ENCODE measurements at regions not wholly inside any gene's neighbourhood (a gene's known extent, or its start where the extent isn't known, plus 50 kb on each side); places are given as distances from the start of the nearest gene placed in this dataset.

DNA sequence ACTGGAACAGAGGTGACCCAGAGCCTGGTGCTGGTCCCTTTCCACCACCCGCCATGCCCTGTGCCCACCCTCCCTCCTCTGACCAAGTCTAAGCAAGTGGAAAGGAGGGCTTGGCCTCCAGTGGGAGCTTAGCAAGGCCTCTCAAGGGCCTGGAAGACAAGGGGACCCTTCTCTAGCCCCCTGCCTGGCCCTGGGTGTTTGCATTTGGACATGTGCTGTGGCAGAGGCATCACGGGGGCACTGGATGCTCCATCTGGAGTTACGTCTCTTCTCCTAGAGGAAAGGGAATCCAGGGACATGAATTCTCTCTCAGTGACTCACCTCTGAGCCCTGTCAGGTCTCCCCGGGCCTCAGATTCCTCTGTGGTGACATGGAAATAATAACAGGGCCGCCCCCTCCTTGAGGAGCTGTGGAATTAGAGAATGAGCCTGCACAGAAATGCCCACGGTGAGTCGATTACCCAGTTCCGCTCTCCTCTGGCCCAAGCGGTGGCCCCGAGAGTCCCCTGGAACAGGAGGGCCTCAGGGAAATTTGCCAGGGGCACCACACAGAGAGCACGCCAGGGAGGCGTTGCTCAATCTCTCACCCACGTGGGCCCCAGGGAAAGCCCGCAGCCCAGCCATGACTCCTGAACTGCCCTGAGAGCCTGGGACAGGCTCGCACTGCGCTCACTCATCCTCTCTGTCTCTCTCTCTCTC lies 189.6 kb downstream of the BCOR start:
- TF ChIP-seq EP300 (IDR thresholded peaks at IDR 0.05; ENCODE audit: borderline replicate concordance) = peak; percentile 60; the same call in 1 of the 2 replicates
- no peak for TF ChIP-seq YY1 (IDR thresholded peaks at IDR 0.05; ENCODE audit: low read depth)
- peak; percentile 74 for TF ChIP-seq NFIC (IDR thresholded peaks at IDR 0.05)
- peak; percentile 95 for TF ChIP-seq CEBPB (IDR thresholded peaks at IDR 0.05)
- TF ChIP-seq ZBTB7A (IDR thresholded peaks at IDR 0.05; ENCODE audit: low read depth) = no peak
- TF ChIP-seq EGR1 (IDR thresholded peaks at IDR 0.05) = no peak
- TF ChIP-seq TEAD4 (IDR thresholded peaks at IDR 0.05) = peak; percentile 82
- TF ChIP-seq RAD21 (IDR thresholded peaks at IDR 0.05; ENCODE audit: low read depth) = 0 out of 2 replicates have a peak, but pooled peaks have one; percentile 12
- TF ChIP-seq TAF1 (IDR thresholded peaks at IDR 0.05; ENCODE audit: low read depth) = no peak
- no peak for TF ChIP-seq CREB1 (IDR thresholded peaks at IDR 0.05; ENCODE audit: low read depth)
- TF ChIP-seq, protein P1, sequence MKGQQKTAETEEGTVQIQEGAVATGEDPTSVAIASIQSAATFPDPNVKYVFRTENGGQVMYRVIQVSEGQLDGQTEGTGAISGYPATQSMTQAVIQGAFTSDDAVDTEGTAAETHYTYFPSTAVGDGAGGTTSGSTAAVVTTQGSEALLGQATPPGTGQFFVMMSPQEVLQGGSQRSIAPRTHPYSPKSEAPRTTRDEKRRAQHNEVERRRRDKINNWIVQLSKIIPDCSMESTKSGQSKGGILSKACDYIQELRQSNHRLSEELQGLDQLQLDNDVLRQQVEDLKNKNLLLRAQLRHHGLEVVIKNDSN (IDR thresholded peaks at IDR 0.05) = peak; percentile 78
- TF ChIP-seq, protein P2, sequence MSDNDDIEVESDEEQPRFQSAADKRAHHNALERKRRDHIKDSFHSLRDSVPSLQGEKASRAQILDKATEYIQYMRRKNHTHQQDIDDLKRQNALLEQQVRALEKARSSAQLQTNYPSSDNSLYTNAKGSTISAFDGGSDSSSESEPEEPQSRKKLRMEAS (IDR thresholded peaks at IDR 0.05) = peak; percentile 46; the same call in 1 of the 2 replicates
- peak; percentile 69 for TF ChIP-seq TCF12 (IDR thresholded peaks at IDR 0.05; ENCODE audit: low read depth)
- no peak for TF ChIP-seq FOXM1 (IDR thresholded peaks at IDR 0.05; ENCODE audit: borderline replicate concordance, low read depth)
- TF ChIP-seq, protein P3, sequence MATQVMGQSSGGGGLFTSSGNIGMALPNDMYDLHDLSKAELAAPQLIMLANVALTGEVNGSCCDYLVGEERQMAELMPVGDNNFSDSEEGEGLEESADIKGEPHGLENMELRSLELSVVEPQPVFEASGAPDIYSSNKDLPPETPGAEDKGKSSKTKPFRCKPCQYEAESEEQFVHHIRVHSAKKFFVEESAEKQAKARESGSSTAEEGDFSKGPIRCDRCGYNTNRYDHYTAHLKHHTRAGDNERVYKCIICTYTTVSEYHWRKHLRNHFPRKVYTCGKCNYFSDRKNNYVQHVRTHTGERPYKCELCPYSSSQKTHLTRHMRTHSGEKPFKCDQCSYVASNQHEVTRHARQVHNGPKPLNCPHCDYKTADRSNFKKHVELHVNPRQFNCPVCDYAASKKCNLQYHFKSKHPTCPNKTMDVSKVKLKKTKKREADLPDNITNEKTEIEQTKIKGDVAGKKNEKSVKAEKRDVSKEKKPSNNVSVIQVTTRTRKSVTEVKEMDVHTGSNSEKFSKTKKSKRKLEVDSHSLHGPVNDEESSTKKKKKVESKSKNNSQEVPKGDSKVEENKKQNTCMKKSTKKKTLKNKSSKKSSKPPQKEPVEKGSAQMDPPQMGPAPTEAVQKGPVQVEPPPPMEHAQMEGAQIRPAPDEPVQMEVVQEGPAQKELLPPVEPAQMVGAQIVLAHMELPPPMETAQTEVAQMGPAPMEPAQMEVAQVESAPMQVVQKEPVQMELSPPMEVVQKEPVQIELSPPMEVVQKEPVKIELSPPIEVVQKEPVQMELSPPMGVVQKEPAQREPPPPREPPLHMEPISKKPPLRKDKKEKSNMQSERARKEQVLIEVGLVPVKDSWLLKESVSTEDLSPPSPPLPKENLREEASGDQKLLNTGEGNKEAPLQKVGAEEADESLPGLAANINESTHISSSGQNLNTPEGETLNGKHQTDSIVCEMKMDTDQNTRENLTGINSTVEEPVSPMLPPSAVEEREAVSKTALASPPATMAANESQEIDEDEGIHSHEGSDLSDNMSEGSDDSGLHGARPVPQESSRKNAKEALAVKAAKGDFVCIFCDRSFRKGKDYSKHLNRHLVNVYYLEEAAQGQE (IDR thresholded peaks at IDR 0.05; ENCODE audit: low read depth) = no peak

DNA sequence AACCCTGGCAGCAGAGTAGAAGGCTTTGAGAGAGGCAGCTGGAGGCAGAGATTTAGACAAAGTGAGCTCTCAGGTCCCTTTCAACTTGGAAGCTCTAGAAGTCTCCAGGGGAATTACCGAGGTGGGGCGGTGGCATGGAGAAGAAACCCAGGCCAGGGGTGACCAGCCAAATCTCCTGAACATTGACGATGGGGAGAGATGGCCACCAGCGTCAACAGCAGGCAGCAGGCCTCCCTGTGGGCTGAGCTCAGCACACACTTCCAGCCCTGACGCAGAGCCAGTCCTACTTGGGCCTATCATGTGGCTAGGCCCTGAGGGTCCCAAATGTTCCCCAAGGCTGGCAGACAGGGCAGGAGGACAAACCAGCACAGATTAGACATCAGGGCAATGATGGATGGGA lies 187.8 kb downstream of the BCOR start:
- TF ChIP-seq TCF12 (IDR thresholded peaks at IDR 0.05; ENCODE audit: low read depth) = no peak
- TF ChIP-seq YY1 (IDR thresholded peaks at IDR 0.05; ENCODE audit: low read depth) = no peak
- TF ChIP-seq ZBTB7A (IDR thresholded peaks at IDR 0.05; ENCODE audit: low read depth) = no peak
- no peak for TF ChIP-seq EGR1 (IDR thresholded peaks at IDR 0.05)
- no peak for TF ChIP-seq RAD21 (IDR thresholded peaks at IDR 0.05; ENCODE audit: low read depth)
- no peak for TF ChIP-seq EP300 (IDR thresholded peaks at IDR 0.05; ENCODE audit: borderline replicate concordance)
- TF ChIP-seq FOXM1 (IDR thresholded peaks at IDR 0.05; ENCODE audit: borderline replicate concordance, low read depth) = no peak
- TF ChIP-seq, protein P3 (IDR thresholded peaks at IDR 0.05; ENCODE audit: low read depth) = no peak
- no peak for TF ChIP-seq CREB1 (IDR thresholded peaks at IDR 0.05; ENCODE audit: low read depth)
- no peak for TF ChIP-seq CEBPB (IDR thresholded peaks at IDR 0.05)
- TF ChIP-seq TAF1 (IDR thresholded peaks at IDR 0.05; ENCODE audit: low read depth) = no peak
- TF ChIP-seq, protein P1 (IDR thresholded peaks at IDR 0.05) = no peak
- TF ChIP-seq, protein P2 (IDR thresholded peaks at IDR 0.05) = no peak
- no peak for TF ChIP-seq NFIC (IDR thresholded peaks at IDR 0.05)
- no peak for TF ChIP-seq TEAD4 (IDR thresholded peaks at IDR 0.05)

DNA sequence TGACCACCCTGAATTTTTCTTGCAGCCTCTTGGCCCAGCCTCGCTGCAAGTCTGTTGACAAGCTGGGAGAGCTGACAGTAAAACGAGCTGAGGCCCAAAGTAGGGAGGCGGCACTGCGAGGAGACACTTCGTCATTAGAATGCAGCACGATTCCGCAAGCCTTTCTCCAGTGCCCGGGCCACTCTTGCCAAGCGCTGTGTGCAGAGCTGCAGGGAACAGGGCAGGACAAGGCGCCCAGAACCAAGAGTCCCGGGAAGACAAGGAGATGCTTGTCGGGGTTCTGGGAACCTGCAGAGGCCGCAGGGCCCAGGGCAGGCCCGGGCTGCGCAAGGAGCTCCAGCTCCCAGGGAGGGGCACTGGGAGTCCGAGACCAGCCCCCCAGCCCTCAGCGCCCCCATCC lies 187.1 kb downstream of the BCOR start:
- no peak for TF ChIP-seq TAF1 (IDR thresholded peaks at IDR 0.05; ENCODE audit: low read depth)
- no peak for TF ChIP-seq ZBTB7A (IDR thresholded peaks at IDR 0.05; ENCODE audit: low read depth)
- TF ChIP-seq TEAD4 (IDR thresholded peaks at IDR 0.05) = no peak
- no peak for TF ChIP-seq CEBPB (IDR thresholded peaks at IDR 0.05)
- TF ChIP-seq CREB1 (IDR thresholded peaks at IDR 0.05; ENCODE audit: low read depth) = no peak
- no peak for TF ChIP-seq TCF12 (IDR thresholded peaks at IDR 0.05; ENCODE audit: low read depth)
- TF ChIP-seq, protein P2 (IDR thresholded peaks at IDR 0.05) = no peak

DNA sequence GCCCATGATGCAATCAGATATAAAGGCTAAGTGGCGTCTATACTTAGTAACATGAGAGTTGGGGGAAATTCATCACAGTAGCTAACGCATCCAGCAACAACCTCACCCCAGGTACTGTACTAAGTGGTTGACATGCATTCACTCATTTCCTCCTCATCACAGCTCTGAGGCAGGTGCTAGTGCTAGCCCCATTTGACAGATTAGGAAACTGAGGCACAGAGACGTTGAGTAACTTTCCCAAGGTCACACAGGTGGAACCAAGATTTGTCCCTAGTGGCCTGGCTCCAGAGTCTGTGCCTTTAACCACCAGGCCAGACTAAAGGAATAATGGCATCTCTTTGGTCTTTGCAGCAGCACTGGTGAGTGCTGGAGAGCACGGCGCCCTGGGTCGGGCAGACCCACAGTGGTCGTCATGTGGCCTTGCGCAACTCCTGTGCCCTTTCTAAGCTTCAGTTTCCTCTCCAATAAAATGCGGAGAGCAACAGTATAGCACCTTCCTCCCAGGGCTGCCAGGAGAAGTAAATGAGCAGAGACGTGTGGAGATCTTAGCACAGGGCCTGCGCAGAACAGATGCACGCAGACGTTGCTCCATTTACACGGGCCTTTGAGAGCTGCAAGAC lies 186.4 kb downstream of the BCOR start:
- TF ChIP-seq RAD21 (IDR thresholded peaks at IDR 0.05; ENCODE audit: low read depth) (no peak), TEAD4 (IDR thresholded peaks at IDR 0.05) (no peak), CREB1 (IDR thresholded peaks at IDR 0.05; ENCODE audit: low read depth) (no peak), ZBTB7A (IDR thresholded peaks at IDR 0.05; ENCODE audit: low read depth) (no peak), TAF1 (IDR thresholded peaks at IDR 0.05; ENCODE audit: low read depth) (no peak), EGR1 (IDR thresholded peaks at IDR 0.05) (no peak)
- TF ChIP-seq, protein P2 (IDR thresholded peaks at IDR 0.05) = no peak
- TF ChIP-seq, protein P1 (IDR thresholded peaks at IDR 0.05) = no peak

All from Ishikawa (cell line).